NCI-H774 (cell line): ENCODE measurements at regions not wholly inside any gene's neighbourhood (a gene's known extent, or its start where the extent isn't known, plus 50 kb on each side); places are given as distances from the start of the nearest gene placed in this dataset.

Source experiments
- DNase-seq: peaks from one replicate; lab custom pipeline; 2025; lab: John Stamatoyannopoulos, UW

DNA sequence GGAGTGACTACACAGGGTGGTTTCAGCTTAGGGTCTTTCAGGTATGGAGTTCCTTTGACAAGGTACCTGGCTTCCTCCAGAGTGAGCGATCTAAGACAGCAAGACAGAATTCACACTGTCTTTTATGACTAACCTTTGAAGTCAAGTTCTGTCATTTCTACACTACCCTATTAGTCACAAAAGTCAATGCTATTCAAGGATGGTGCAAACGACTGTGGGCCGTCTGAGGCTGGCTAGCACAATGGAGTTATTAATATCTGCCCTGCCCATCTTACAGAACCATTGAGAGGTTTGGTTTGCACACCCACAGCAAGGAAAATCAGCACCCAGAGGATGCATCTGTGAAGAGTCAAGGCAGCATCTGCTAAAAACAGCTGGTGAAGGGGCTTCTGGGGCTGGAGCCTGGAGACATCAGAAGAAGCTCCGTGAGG, 62.9 kb upstream of the XCR1 start:
- DNase-seq, result no peak

- no peak for DNase-seq
Observed at GRCh38 chr3:46089237-46090011, 62.1 kb upstream of the XCR1 start.

DNA sequence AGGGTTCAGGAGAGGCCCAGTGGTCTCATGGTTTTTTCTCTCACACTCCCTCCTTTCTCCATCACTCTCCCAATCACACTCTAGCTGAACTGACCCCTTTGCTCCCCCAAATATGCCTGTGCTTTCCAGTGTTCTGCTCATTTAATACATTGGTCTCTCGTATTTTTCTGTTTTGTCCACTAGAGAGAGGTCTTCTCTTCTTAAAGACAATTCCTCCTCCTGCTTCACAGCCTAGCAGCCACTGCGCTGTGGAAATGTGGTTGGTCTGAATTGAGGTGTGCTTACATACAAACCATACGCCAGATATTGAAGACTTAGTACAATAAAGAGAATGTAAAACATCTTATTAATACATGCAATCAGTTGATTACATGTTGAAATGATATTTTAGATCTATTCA, 60.6 kb upstream of the XCR1 start:
- DNase-seq, result no peak

- no peak for DNase-seq
Observed at GRCh38 chr3:46086986-46087385, 59.7 kb upstream of the XCR1 start.

- no peak for DNase-seq
Observed at GRCh38 chr3:46086083-46086437, 58.8 kb upstream of the XCR1 start.

DNA sequence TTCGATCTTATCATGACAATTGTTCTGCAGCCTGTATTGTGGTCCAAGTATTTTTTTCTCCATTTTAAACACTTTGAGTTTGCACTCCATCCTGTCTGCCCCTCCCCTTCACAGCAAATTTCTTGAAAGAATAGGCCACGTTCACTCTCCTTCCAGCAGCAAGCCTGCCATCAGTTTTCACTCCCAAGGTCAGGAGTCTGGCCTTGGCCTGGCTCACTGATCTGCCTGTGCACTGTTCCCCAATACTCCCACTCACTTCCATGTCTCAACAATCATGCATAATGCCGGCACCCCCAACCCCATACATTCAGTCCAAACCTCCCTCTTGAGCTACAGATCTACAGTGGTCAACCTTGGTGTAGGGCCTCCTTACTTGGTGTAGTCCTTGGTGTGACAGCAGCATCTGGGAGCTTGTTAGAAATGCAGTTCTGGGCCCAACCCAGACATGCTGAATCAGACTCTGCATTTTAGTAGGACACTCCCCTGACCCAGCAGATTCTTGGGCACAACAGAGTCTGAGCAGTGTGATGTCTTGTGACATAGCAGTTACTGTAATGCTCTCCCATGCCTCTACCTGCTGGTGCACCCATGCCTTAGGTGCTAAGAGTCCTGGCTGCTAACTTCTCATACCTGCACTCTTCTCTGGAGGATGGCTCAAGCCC, 58.3 kb upstream of the XCR1 start:
- no peak for DNase-seq

- no peak for DNase-seq
Observed at GRCh38 chr3:46083956-46084355, 56.7 kb upstream of the XCR1 start.

GRCh38 chr3:46082849-46083248, 55.6 kb upstream of the XCR1 start:
- no peak for DNase-seq

- no peak for DNase-seq
Observed at GRCh38 chr3:46082021-46082420, 54.7 kb upstream of the XCR1 start.

DNA sequence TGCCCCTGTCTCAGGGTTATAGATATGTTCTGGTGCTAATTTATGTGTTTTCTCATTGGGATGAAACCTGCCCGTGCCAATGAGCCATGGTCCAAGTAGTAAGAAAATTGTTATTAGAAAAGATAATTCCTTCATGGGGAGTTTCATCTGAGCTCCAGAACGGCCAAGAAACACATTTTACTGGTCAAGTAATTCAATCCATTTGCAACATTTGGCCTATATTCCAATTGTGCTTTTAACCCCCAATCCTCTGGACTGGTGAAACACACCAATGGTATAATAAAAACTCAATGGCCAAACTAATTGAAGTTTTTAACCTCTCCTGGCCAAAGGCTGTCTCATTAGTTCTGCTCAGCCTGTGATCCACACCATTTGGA, 53.7 kb upstream of the XCR1 start:
- DNase-seq, result no peak

- no peak for DNase-seq
Observed at GRCh38 chr3:46080124-46080968, 53.1 kb upstream of the XCR1 start.

GRCh38 chr3:46078712-46079400, 51.6 kb upstream of the XCR1 start:
- DNase-seq, result peak; percentile 52
